IMR-90 (cell line): ENCODE measurements at regions not wholly inside any gene's neighbourhood (a gene's known extent, or its start where the extent isn't known, plus 50 kb on each side); places are given as distances from the start of the nearest gene placed in this dataset.

Experiments
- ATAC-seq: fragments of 200-7000 bp; cut with Tn5 transposase; 2 replicates; pipeline ENCODE4 v1.9.1; 2020; ENCODE audit warnings: low read depth, mild to moderate bottlenecking, moderate library complexity
- BruUV-seq: library from RNA; stranded (reverse); fragments of 400-500 nt; replicated peaks from 2 replicates; lab custom pipeline; 2021; lab: Mats Ljungman, UMichigan
- CTCF ChIA-PET: fragments of 300-600 bp; formaldehyde crosslinking; extraction: SDS; loops from one replicate; lab custom pipeline; 2021; ENCODE audit warnings: antibody characterized with exemption; lab: Yijun Ruan, JAX
- POLR2A ChIA-PET: fragments of 300-600 bp; sonication (Branson Sonifier 250); formaldehyde crosslinking; loops from one replicate; lab custom pipeline; 2022; ENCODE audit warnings: antibody characterized with exemption; ENCODE audit not compliant: unreplicated experiment; lab: Charles Lee
- DNase-seq: peaks from one replicate; pipeline ENCODE4 v3.0.0; 2013
- H2AFZ ChIP-seq: replicated peaks from 2 replicates; pipeline ENCODE3; 2013; ENCODE audit warnings: low read length, mild to moderate bottlenecking; ENCODE audit not compliant: poor library complexity
- H2AK5ac ChIP-seq: 2 replicates; pipeline ENCODE4 v1.6.1; 2013; ENCODE audit warnings: low read depth, low read length, inconsistent platforms
- H2AK9ac ChIP-seq: replicated peaks from 2 replicates; pipeline ENCODE3; 2013; ENCODE audit warnings: mild to moderate bottlenecking, low read depth, low read length, moderate library complexity; ENCODE audit not compliant: poor library complexity
- H2BK120ac ChIP-seq: 2 replicates; pipeline ENCODE4 v1.6.1; 2013; ENCODE audit warnings: low read depth, low read length, inconsistent platforms
- H2BK15ac ChIP-seq: 3 replicates; pipeline ENCODE4 v1.6.1; 2013; ENCODE audit warnings: low read depth, low read length, inconsistent platforms
- H2BK20ac ChIP-seq: 2 replicates; pipeline ENCODE4 v1.6.1; 2013; ENCODE audit warnings: low read depth, mild to moderate bottlenecking, inconsistent platforms, low read length, moderate library complexity
- H2BK5ac ChIP-seq: 2 replicates; pipeline ENCODE4 v1.6.1; 2013; ENCODE audit warnings: mild to moderate bottlenecking, low read depth, low read length, inconsistent platforms; ENCODE audit not compliant: poor library complexity, severe bottlenecking
- H3K14ac ChIP-seq: replicated peaks from 2 replicates; pipeline ENCODE4 v1.6.1; 2013; ENCODE audit warnings: low read depth, low read length, inconsistent platforms
- H3K18ac ChIP-seq: 2 replicates; pipeline ENCODE4 v1.6.1; 2013; ENCODE audit warnings: low read depth, low read length, control low read depth
- H3K23ac ChIP-seq: 2 replicates; pipeline ENCODE4 v1.6.1; 2013; ENCODE audit warnings: low read depth, low read length, inconsistent platforms
- H3K27ac ChIP-seq: 2 replicates; pipeline ENCODE4 v1.5.1; 2013; ENCODE audit warnings: mild to moderate bottlenecking, control low read depth, low read length; ENCODE audit not compliant: insufficient read depth
- H3K27me3 ChIP-seq: 2 replicates; pipeline ENCODE4 v1.6.1; 2013; ENCODE audit warnings: low read length; ENCODE audit not compliant: control insufficient read depth, insufficient read depth
- H3K36me3 ChIP-seq: 2 replicates; pipeline ENCODE4 v1.6.1; 2013; ENCODE audit warnings: low read length, mixed read lengths; ENCODE audit not compliant: control insufficient read depth, insufficient read depth
- H3K4ac ChIP-seq: 2 replicates; pipeline ENCODE4 v1.6.1; 2013; ENCODE audit warnings: low read depth, low read length, inconsistent platforms
- H3K4me1 ChIP-seq: 2 replicates; pipeline ENCODE4 v1.6.1; 2013; ENCODE audit warnings: low read length, mixed read lengths; ENCODE audit not compliant: control insufficient read depth, insufficient read depth
- H3K4me2 ChIP-seq: 2 replicates; pipeline ENCODE4 v1.6.1; 2013; ENCODE audit warnings: low read depth, mild to moderate bottlenecking, control low read depth, low read length, moderate library complexity
- H3K4me3 ChIP-seq: 2 replicates; pipeline ENCODE4 v1.5.1; 2013; ENCODE audit warnings: low read depth, mild to moderate bottlenecking, control low read depth, low read length, moderate library complexity; ENCODE audit not compliant: insufficient read depth
- H3K56ac ChIP-seq: 2 replicates; pipeline ENCODE4 v1.6.1; 2013; ENCODE audit warnings: low read length, inconsistent platforms; ENCODE audit not compliant: insufficient read depth; ENCODE audit errors: extremely low read depth
- H3K79me1 ChIP-seq, 2 experiments: 2 replicates each; pipeline ENCODE4 v1.6.1; 2013; ENCODE audit warnings: low read length in 2 of 2, inconsistent platforms in 1 of 2, low read depth in 1 of 2
- H3K9ac ChIP-seq: 2 replicates; pipeline ENCODE4 v1.6.1; 2013; ENCODE audit warnings: low read depth, low read length, control low read depth
- H3K9me1 ChIP-seq: 2 replicates; pipeline ENCODE4 v1.6.1; 2013; ENCODE audit warnings: low read length, inconsistent platforms; ENCODE audit not compliant: insufficient read depth
- H3K9me3 ChIP-seq: 2 replicates; pipeline ENCODE4 v1.6.1; 2013; ENCODE audit warnings: low read length; ENCODE audit not compliant: control insufficient read depth, insufficient read depth
- H4K20me1 ChIP-seq: 2 replicates; pipeline ENCODE4 v1.6.1; 2013; ENCODE audit warnings: low read length, inconsistent platforms; ENCODE audit not compliant: insufficient read depth
- H4K5ac ChIP-seq: 2 replicates; pipeline ENCODE4 v1.6.1; 2013; ENCODE audit warnings: mild to moderate bottlenecking, low read depth, low read length, control low read depth
- H4K8ac ChIP-seq, 2 experiments: 2 replicates each; pipeline ENCODE4 v1.6.1; 2013; ENCODE audit warnings: low read depth in 2 of 2, low read length in 2 of 2, control low read depth in 1 of 2, inconsistent platforms in 1 of 2
- H4K91ac ChIP-seq: 2 replicates; pipeline ENCODE4 v1.6.1; 2013; ENCODE audit warnings: low read depth, low read length, inconsistent platforms; ENCODE audit not compliant: insufficient read depth
- BHLHE40 ChIP-seq: fragments of 150-350 bp; IDR thresholded peaks from 2 replicates; pipeline ENCODE4 v1.6.1; 2016; ENCODE audit warnings: mild to moderate bottlenecking, low read depth, low read length
- CEBPB ChIP-seq: IDR thresholded peaks from 2 replicates; pipeline ENCODE4 v1.6.1; 2012; ENCODE audit warnings: low read depth, low read length, improper control_type of control experiment
- CHD1 ChIP-seq: IDR thresholded peaks from 2 replicates; pipeline ENCODE4 v1.6.1; 2012; ENCODE audit warnings: low read depth, low read length, improper control_type of control experiment
- CTCF ChIP-seq: conservative IDR thresholded peaks from 2 replicates; pipeline ENCODE4 v1.5.1; 2012; ENCODE audit warnings: mild to moderate bottlenecking, low read depth, low read length, improper control_type of control experiment
- ELK1 ChIP-seq: fragments of 150-350 bp; IDR thresholded peaks from 2 replicates; pipeline ENCODE4 v1.6.1; 2016; ENCODE audit warnings: low read depth, mild to moderate bottlenecking, low read length, moderate library complexity, borderline replicate concordance
- FOS ChIP-seq: fragments of 150-350 bp; IDR thresholded peaks from 2 replicates; pipeline ENCODE4 v1.6.1; 2016; ENCODE audit warnings: low read depth, low read length
- MAFK ChIP-seq: IDR thresholded peaks from 2 replicates; pipeline ENCODE4 v1.6.1; 2012; ENCODE audit warnings: low read depth, low read length, improper control_type of control experiment
- MAZ ChIP-seq: IDR thresholded peaks from 2 replicates; pipeline ENCODE4 v1.6.1; 2012; ENCODE audit warnings: low read depth, mild to moderate bottlenecking, low read length, improper control_type of control experiment, moderate library complexity, borderline replicate concordance
- MXI1 ChIP-seq: IDR thresholded peaks from 2 replicates; pipeline ENCODE4 v1.6.1; 2012; ENCODE audit warnings: low read depth, mild to moderate bottlenecking, low read length, moderate library complexity, borderline replicate concordance
- NFE2L2 ChIP-seq: fragments of 150-350 bp; IDR thresholded peaks from 2 replicates; pipeline ENCODE4 v1.6.1; 2016; ENCODE audit warnings: low read depth, mild to moderate bottlenecking, low read length
- POLR2A ChIP-seq: IDR thresholded peaks from 2 replicates; pipeline ENCODE4 v1.6.1; 2012; ENCODE audit warnings: mild to moderate bottlenecking, low read depth, low read length
- RAD21 ChIP-seq: IDR thresholded peaks from 2 replicates; pipeline ENCODE4 v1.6.1; 2012; ENCODE audit warnings: low read length, improper control_type of control experiment
- RCOR1 ChIP-seq: IDR thresholded peaks from 2 replicates; pipeline ENCODE4 v1.6.1; 2012; ENCODE audit warnings: mild to moderate bottlenecking, low read length, improper control_type of control experiment; ENCODE audit not compliant: insufficient replicate concordance
- RFX5 ChIP-seq: IDR thresholded peaks from 2 replicates; pipeline ENCODE4 v1.8.0; 2012; ENCODE audit warnings: low read depth, mild to moderate bottlenecking, low read length, moderate library complexity
- SMC3 ChIP-seq: fragments of 150-350 bp; IDR thresholded peaks from 2 replicates; pipeline ENCODE4 v1.6.1; 2016; ENCODE audit warnings: low read depth, mild to moderate bottlenecking, antibody characterized with exemption, low read length, moderate library complexity
- USF2 ChIP-seq: fragments of 150-350 bp; IDR thresholded peaks from 2 replicates; pipeline ENCODE4 v1.6.1; 2017; ENCODE audit warnings: mild to moderate bottlenecking, antibody characterized with exemption, low read length, low read depth
- WGBS, 2 experiments: methylation state at CpG; one replicate each; pipeline versions ENCODE4 v1.1.5 to v1.1.7; 2013; ENCODE audit warnings: missing lambda C conversion rate in 2 of 2; ENCODE audit not compliant: insufficient read length in 1 of 2; ENCODE audit errors: extremely low coverage in 2 of 2; 5-methylcytosine and 5-hydroxymethylcytosine counted together
- dilution Hi-C: fragments of 300-500 bp; cut with HindIII; formaldehyde crosslinking; loops from one replicate; pipeline ENCODE4 v1.14.3; 2018; ENCODE audit warnings: low sequenced_read_pairs; ENCODE audit not compliant: unreplicated experiment
- in situ Hi-C: fragments of 300-500 bp; cut with MboI; formaldehyde crosslinking; loops from 3 replicates; pipeline ENCODE4 v1.14.3; 2019; ENCODE audit warnings: low sequenced_read_pairs, inconsistent platforms, mixed read lengths
- intact Hi-C: fragments of 100-400 bp; cut with micrococcal nuclease; formaldehyde crosslinking; loops from 2 replicates; pipeline ENCODE4 v1.10.0; 2022

- Histone ChIP-seq H3K9ac (no peak overlapping the region), H2AFZ (no peak overlapping the region), H4K8ac (no peak overlapping the region), H3K4me1 (no peaks in the 10 kb centered on the region), H3K9me1 (no peaks in the 10 kb centered on the region), H4K5ac (no peak overlapping the region), H2AK5ac (no peak overlapping the region), H3K4ac (no peak overlapping the region), H2BK20ac (no peak overlapping the region), H2BK120ac (no peak overlapping the region), H3K27me3 (peaks cover 68% of the 10 kb centered on the region), H4K91ac (no peak overlapping the region), H3K36me3 (no peaks in the 10 kb centered on the region), H3K18ac (no peak overlapping the region), H3K27ac (no peak overlapping the region), H3K23ac (no peak overlapping the region), H2BK5ac (no peak overlapping the region), H3K56ac (no peak overlapping the region), H2BK15ac (no peak overlapping the region), H3K79me1 (no peaks in the 10 kb centered on the region), H3K9me3 (peaks cover 3% of the 10 kb centered on the region; the same call in 1 of the 2 replicates), H2AK9ac (no peak overlapping the region), H3K4me3 (no peak overlapping the region), H4K20me1 (no peaks in the 10 kb centered on the region), H3K4me2 (no peak overlapping the region), H3K14ac (no peak overlapping the region)
- no peak for ATAC-seq
- WGBS, 2 experiments, result 72% methylated on average over 3 of the region's 4 CpGs; no CpG with 5 or more reads in 1 of the 2 experiments
- TF ChIP-seq SMC3 (no peak), BHLHE40 (no peak), MAZ (no peak), RFX5 (no peak), FOS (no peak), ELK1 (no peak), RCOR1 (no peak), CHD1 (no peak), MXI1 (no peak), CEBPB (no peak), CTCF (no peak), POLR2A (no peak), RAD21 (no peak), USF2 (no peak), MAFK (no peak), NFE2L2 (no peak)
- dilution Hi-C loops (no loop called here), intact Hi-C loops (no loop called here), in situ Hi-C loops (no loop called here)
- no TSS peak for BruUV-seq
- ChIA-PET CTCF (no interaction called here), POLR2A (no interaction called here)
- DNase-seq, result no peak
Measured at GRCh38 chr5:172564883-172565282, 76.2 kb upstream of the NEURL1B start.
